Mucosa of descending colon (tissue), 3 donors: ENCODE measurements at regions not wholly inside any gene's neighbourhood (a gene's known extent, or its start where the extent isn't known, plus 50 kb on each side); places are given as distances from the start of the nearest gene placed in this dataset.

Experiments
- ATAC-seq: fragments of 200-7000 bp; cut with Tn5 transposase; one replicate; pipeline ENCODE4 v1.9.1; 2020; ENCODE audit warnings: mild to moderate bottlenecking, moderate library complexity
- DNase-seq, 3 donors: peaks; one replicate each; pipeline ENCODE4 v3.0.0-alpha.2; 2020
- H3K36me3 ChIP-seq: fragments of 200-600 bp; one replicate; pipeline ENCODE4 v1.8.0; 2021; ENCODE audit warnings: low read depth, mild to moderate bottlenecking
- H3K4me1 ChIP-seq: fragments of 200-600 bp; one replicate; pipeline ENCODE4 v1.8.0; 2021; ENCODE audit warnings: low read depth, mild to moderate bottlenecking
- H3K4me3 ChIP-seq: fragments of 200-600 bp; one replicate; pipeline ENCODE4 v1.8.0; 2021; ENCODE audit warnings: mild to moderate bottlenecking
- H3K9me3 ChIP-seq: fragments of 200-600 bp; one replicate; pipeline ENCODE4 v1.8.0; 2021; ENCODE audit warnings: mild to moderate bottlenecking
- CTCF ChIP-seq: fragments of 200-600 bp; IDR thresholded peaks from one replicate; pipeline ENCODE4 v1.8.0; 2022; ENCODE audit warnings: antibody characterized with exemption, mild to moderate bottlenecking
- intact Hi-C, 2 donors: fragments of 100-400 bp; cut with DNase I in 1 of 2; cut with micrococcal nuclease in 1 of 2; formaldehyde crosslinking; loops; one replicate each; pipeline versions ENCODE4 v1.11.0 to v1.11.1; 2022; cut with DNase I, micrococcal nuclease
- donor health status: DM: no; HTN: no; CAD: no; lungs with moderate emphysema.
- donor health status: DM: no; HTN: no; CAD: no.
- donor health status: DM: no; HTN: yes; CAD: no.

GRCh38 chr1:60908159-60908558, 174.2 kb upstream of the NFIA start:
- no peaks in the 10 kb centered on the region for H3K9me3 ChIP-seq
- no peak for TF ChIP-seq CTCF
- ATAC-seq, result no peak
- H3K36me3 ChIP-seq, result no peaks in the 10 kb centered on the region
- DNase-seq, result no peak
- intact Hi-C loops, result no loop called here
- H3K4me3 ChIP-seq, result no peak overlapping the region
- H3K4me1 ChIP-seq, result no peaks in the 10 kb centered on the region

- Histone ChIP-seq H3K4me3 (no peak overlapping the region), H3K9me3 (no peaks in the 10 kb centered on the region), H3K4me1 (no peaks in the 10 kb centered on the region), H3K36me3 (no peaks in the 10 kb centered on the region)
- ATAC-seq, result no peak
- DNase-seq, result no peak
- TF ChIP-seq CTCF, result no peak
- intact Hi-C loops, result no loop called here
Measured at GRCh38 chr1:60906526-60906925, 175.8 kb upstream of the NFIA start.

- ATAC-seq (no peak), DNase-seq (no peak)
- Histone ChIP-seq H3K4me1 (no peaks in the 10 kb centered on the region), H3K4me3 (no peak overlapping the region), H3K9me3 (no peaks in the 10 kb centered on the region), H3K36me3 (no peaks in the 10 kb centered on the region)
- no peak for TF ChIP-seq CTCF
- intact Hi-C loops, result no loop called here
Measured at GRCh38 chr1:60906039-60906438, 176.3 kb upstream of the NFIA start.

GRCh38 chr1:60904099-60904851, 178.1 kb upstream of the NFIA start:
- DNase-seq, result no peak
- peak; percentile 15 for ATAC-seq

GRCh38 chr1:60903591-60903990, 178.8 kb upstream of the NFIA start:
- intact Hi-C loops, result no loop called here
- H3K9me3 ChIP-seq, result no peaks in the 10 kb centered on the region
- no peaks in the 10 kb centered on the region for H3K4me1 ChIP-seq
- DNase-seq, result no peak
- no peaks in the 10 kb centered on the region for H3K36me3 ChIP-seq
- H3K4me3 ChIP-seq, result no peak overlapping the region
- no peak for ATAC-seq
- TF ChIP-seq CTCF, result no peak

More at GRCh38 chr1:60904099-60904851, 178.1 kb upstream of the NFIA start:
- no peak for TF ChIP-seq CTCF
- Histone ChIP-seq H3K9me3 (no peaks in the 10 kb centered on the region), H3K4me1 (no peaks in the 10 kb centered on the region), H3K4me3 (no peak overlapping the region), H3K36me3 (no peaks in the 10 kb centered on the region)
- intact Hi-C loops, result no loop called here
